ENCODE measurements at regions not wholly inside any gene's neighbourhood (a gene's known extent, or its start where the extent isn't known, plus 50 kb on each side); places are given as distances from the start of the nearest gene placed in this dataset.
"Not testable (repeated sequence)": the region's sequence is repeated elsewhere in the genome, so short reads cannot be mapped to it uniquely, and the experiment has no call there.

GRCh38 chr3:170660139-170660538 is 74.3 kb upstream of the SLC7A14 start:
- DNase-seq (ENCODE audit: low spot score): no peak
- Mint-ChIP-seq H3K27ac (ENCODE audit: unreplicated experiment) (no peak overlapping the region), H3K36me3 (ENCODE audit: low read depth, unreplicated experiment) (no peaks in the 10 kb centered on the region), H3K27me3 (ENCODE audit: unreplicated experiment) (peaks cover 1% of the 10 kb centered on the region), H3K9me3 (ENCODE audit: unreplicated experiment) (no peaks in the 10 kb centered on the region), H3K4me1 (ENCODE audit: unreplicated experiment) (no peaks in the 10 kb centered on the region), H3K4me3 (ENCODE audit: unreplicated experiment) (no peak overlapping the region)
- no peak for TF ChIP-seq CTCF (IDR thresholded peaks at IDR 0.05; ENCODE audit: unreplicated experiment)

- Mint-ChIP-seq H3K4me3 (ENCODE audit: unreplicated experiment) (no peak overlapping the region), H3K27ac (ENCODE audit: unreplicated experiment) (no peak overlapping the region), H3K9me3 (ENCODE audit: unreplicated experiment) (no peaks in the 10 kb centered on the region), H3K27me3 (ENCODE audit: unreplicated experiment) (peaks cover 1% of the 10 kb centered on the region), H3K4me1 (ENCODE audit: unreplicated experiment) (no peaks in the 10 kb centered on the region), H3K36me3 (ENCODE audit: low read depth, unreplicated experiment) (no peaks in the 10 kb centered on the region)
- TF ChIP-seq CTCF (IDR thresholded peaks at IDR 0.05; ENCODE audit: unreplicated experiment): no peak
- no peak for DNase-seq (ENCODE audit: low spot score)
Measured at GRCh38 chr3:170657312-170657711, 71.4 kb upstream of the SLC7A14 start.

GRCh38 chr3:170656284-170656683 is 70.4 kb upstream of the SLC7A14 start:
- no peak overlapping the region for H3K4me3 Mint-ChIP-seq (ENCODE audit: unreplicated experiment)
- DNase-seq (ENCODE audit: low spot score): no peak
- TF ChIP-seq CTCF (IDR thresholded peaks at IDR 0.05; ENCODE audit: unreplicated experiment): no peak
- no peaks in the 10 kb centered on the region for H3K9me3 Mint-ChIP-seq (ENCODE audit: unreplicated experiment)
- no peaks in the 10 kb centered on the region for H3K36me3 Mint-ChIP-seq (ENCODE audit: low read depth, unreplicated experiment)
- no peak overlapping the region for H3K27ac Mint-ChIP-seq (ENCODE audit: unreplicated experiment)
- H3K27me3 Mint-ChIP-seq (ENCODE audit: unreplicated experiment): peaks cover 1% of the 10 kb centered on the region
- H3K4me1 Mint-ChIP-seq (ENCODE audit: unreplicated experiment): no peaks in the 10 kb centered on the region

- Mint-ChIP-seq H3K27ac (ENCODE audit: unreplicated experiment) (peak overlapping the region; percentile 52), H3K9me3 (ENCODE audit: unreplicated experiment) (no peaks in the 10 kb centered on the region), H3K27me3 (ENCODE audit: unreplicated experiment) (no peaks in the 10 kb centered on the region), H3K4me3 (ENCODE audit: unreplicated experiment) (no peak overlapping the region), H3K4me1 (ENCODE audit: unreplicated experiment) (no peaks in the 10 kb centered on the region), H3K36me3 (ENCODE audit: low read depth, unreplicated experiment) (no peaks in the 10 kb centered on the region)
- DNase-seq (ENCODE audit: low spot score): no peak
- TF ChIP-seq CTCF (IDR thresholded peaks at IDR 0.05; ENCODE audit: unreplicated experiment): no peak
Measured at GRCh38 chr3:170653801-170654200, 67.9 kb upstream of the SLC7A14 start.

- no peak overlapping the region for H3K27ac Mint-ChIP-seq (ENCODE audit: unreplicated experiment)
- TF ChIP-seq CTCF (IDR thresholded peaks at IDR 0.05; ENCODE audit: unreplicated experiment): no peak
Measured at GRCh38 chr3:170651260-170651845, 65.5 kb upstream of the SLC7A14 start.

GRCh38 chr3:170650557-170650956 is 64.7 kb upstream of the SLC7A14 start:
- not testable (repeated sequence) for H3K27ac Mint-ChIP-seq (ENCODE audit: unreplicated experiment); H3K4me3 Mint-ChIP-seq (ENCODE audit: unreplicated experiment); H3K9me3 Mint-ChIP-seq (ENCODE audit: unreplicated experiment); H3K36me3 Mint-ChIP-seq (ENCODE audit: low read depth, unreplicated experiment); H3K4me1 Mint-ChIP-seq (ENCODE audit: unreplicated experiment); DNase-seq (ENCODE audit: low spot score); H3K27me3 Mint-ChIP-seq (ENCODE audit: unreplicated experiment)

More at GRCh38 chr3:170651260-170651845, 65.5 kb upstream of the SLC7A14 start:
- Mint-ChIP-seq H3K4me3 (ENCODE audit: unreplicated experiment) (no peak overlapping the region), H3K36me3 (ENCODE audit: low read depth, unreplicated experiment) (no peaks in the 10 kb centered on the region), H3K9me3 (ENCODE audit: unreplicated experiment) (no peaks in the 10 kb centered on the region), H3K27me3 (ENCODE audit: unreplicated experiment) (no peaks in the 10 kb centered on the region), H3K4me1 (ENCODE audit: unreplicated experiment) (no peaks in the 10 kb centered on the region)
- no peak for DNase-seq (ENCODE audit: low spot score)

All from endothelial cell (in vitro differentiated cells).